Activated T-cell treated with anti-CD3 and anti-CD28 coated beads, Interleukin-2, amount 50 U/mL, for 4 hours (primary cell): ENCODE measurements at regions not wholly inside any gene's neighbourhood (a gene's known extent, or its start where the extent isn't known, plus 50 kb on each side); places are given as distances from the start of the nearest gene placed in this dataset.

Source experiments
- ATAC-seq, 2 donors: fragments of 200-7000 bp; cut with Tn5 transposase; one replicate each; pipeline ENCODE4 v1.10.0; 2021
- DNase-seq: peaks from one replicate; pipeline ENCODE4 v3.0.0-alpha.2; 2020
- H3K27me3 Mint-ChIP-seq: one replicate; pipeline ENCODE4 v1.8.0; 2021; ENCODE audit warnings: low read depth, mixed read lengths
- H3K36me3 Mint-ChIP-seq: one replicate; pipeline ENCODE4 v1.8.0; 2022; ENCODE audit warnings: mixed read lengths; ENCODE audit not compliant: insufficient read depth
- H3K4me1 Mint-ChIP-seq: one replicate; pipeline ENCODE4 v1.8.0; 2021; ENCODE audit warnings: low read depth, mixed read lengths
- H3K4me3 Mint-ChIP-seq: one replicate; pipeline ENCODE4 v1.8.0; 2021; ENCODE audit warnings: mild to moderate bottlenecking, moderate library complexity, mixed read lengths
- H3K9me3 Mint-ChIP-seq: one replicate; pipeline ENCODE4 v1.8.0; 2021; ENCODE audit warnings: mixed read lengths

DNA sequence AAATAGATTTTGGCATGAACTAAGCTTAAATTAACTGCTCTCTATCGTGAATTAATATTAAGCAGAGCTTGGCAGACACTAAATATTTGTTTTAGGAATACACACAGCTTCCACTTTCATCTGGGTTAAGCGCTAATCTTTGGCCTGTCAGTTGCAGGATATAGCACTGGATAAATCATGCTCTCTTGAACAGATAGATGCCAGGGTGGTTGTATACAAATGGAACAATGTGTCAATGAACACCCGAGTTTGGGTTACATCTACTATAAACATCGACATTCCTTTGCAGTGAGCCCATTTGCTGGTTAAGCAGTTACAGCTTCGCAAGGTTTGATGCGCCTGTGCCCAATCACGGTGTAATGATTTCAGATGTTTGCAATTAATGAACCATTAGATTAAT is 338.2 kb upstream of the ZFP64 start:
- H3K9me3 Mint-ChIP-seq, result peaks cover 7% of the 10 kb centered on the region
- no peak overlapping the region for H3K4me3 Mint-ChIP-seq
- ATAC-seq, result no peak
- peaks cover 2% of the 10 kb centered on the region for H3K27me3 Mint-ChIP-seq
- DNase-seq, result no peak
- H3K36me3 Mint-ChIP-seq, result no peaks in the 10 kb centered on the region
- H3K4me1 Mint-ChIP-seq, result no peaks in the 10 kb centered on the region

DNA sequence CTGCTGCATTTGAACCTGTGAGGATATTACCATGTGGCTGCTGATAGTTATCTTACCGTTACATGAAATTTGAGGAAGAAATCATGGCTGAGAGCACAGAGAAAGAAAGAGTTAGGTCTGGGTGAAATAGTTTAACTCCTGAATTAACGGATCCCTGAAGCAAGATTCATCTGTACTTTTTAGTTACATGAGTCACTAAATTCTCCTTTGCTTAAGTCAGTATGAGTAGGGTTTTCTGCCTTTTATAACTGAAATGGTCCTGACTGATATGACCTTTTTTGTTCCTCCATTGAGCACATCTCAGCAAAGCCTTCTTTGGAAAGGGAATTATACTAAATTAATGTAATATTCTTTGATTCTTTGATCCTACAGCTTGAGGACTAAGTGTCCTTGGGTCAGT is 333.3 kb upstream of the ZFP64 start:
- H3K4me3 Mint-ChIP-seq, result no peak overlapping the region
- peaks cover 11% of the 10 kb centered on the region for H3K9me3 Mint-ChIP-seq
- DNase-seq (no peak), ATAC-seq (no peak)
- no peaks in the 10 kb centered on the region for H3K4me1 Mint-ChIP-seq
- peaks cover 2% of the 10 kb centered on the region for H3K36me3 Mint-ChIP-seq
- H3K27me3 Mint-ChIP-seq, result no peaks in the 10 kb centered on the region

DNA sequence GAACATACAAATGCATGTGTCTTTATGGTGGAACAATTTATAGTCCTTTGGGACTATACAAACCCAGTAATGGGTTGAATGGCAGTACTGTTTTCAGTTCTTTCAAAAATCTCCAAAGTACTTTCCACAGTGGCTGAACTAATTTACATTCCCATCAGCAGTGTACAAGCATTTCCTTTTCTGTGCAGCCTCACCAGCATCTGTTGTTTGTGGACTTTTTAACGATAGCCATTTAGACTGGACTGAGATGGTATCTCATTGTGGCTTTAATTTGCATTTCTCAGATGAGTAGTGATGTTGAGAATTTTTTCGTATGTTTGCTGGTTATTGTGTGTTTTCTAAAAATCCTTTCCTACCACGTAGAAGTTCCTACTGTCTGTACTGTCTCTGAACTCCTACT is 327.2 kb upstream of the ZFP64 start:
- Mint-ChIP-seq H3K4me3 (no peak overlapping the region), H3K36me3 (peaks cover 2% of the 10 kb centered on the region), H3K27me3 (peaks cover 3% of the 10 kb centered on the region), H3K9me3 (peaks cover 20% of the 10 kb centered on the region), H3K4me1 (peaks cover 1% of the 10 kb centered on the region)
- no peak for DNase-seq
- ATAC-seq, result no peak

DNA sequence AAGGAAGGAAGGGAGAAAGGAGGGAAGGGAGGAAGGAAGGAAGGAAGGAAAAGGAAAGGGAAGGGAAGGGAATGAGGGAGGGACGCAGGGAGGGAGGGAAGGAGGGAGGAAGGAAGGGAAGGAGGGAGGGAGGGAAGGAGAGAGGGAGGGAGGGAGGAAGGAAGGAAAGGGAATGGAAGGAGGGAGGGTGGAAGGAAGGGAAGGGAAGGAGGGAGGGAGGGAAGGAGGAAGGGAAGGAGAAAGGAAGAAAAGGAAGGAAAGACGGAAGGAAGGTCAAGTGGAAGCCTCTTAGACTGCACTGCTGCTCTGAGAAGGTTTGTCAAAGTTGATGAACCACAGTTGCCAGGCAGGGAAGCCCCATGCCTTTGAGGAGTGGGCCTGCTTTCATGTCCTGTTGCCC is 324.3 kb upstream of the ZFP64 start:
- H3K27me3 Mint-ChIP-seq, result peaks cover 3% of the 10 kb centered on the region
- no peaks in the 10 kb centered on the region for H3K36me3 Mint-ChIP-seq
- DNase-seq, result no peak
- peaks cover 1% of the 10 kb centered on the region for H3K4me1 Mint-ChIP-seq
- peaks cover 14% of the 10 kb centered on the region for H3K9me3 Mint-ChIP-seq
- no peak for ATAC-seq
- H3K4me3 Mint-ChIP-seq, result no peak overlapping the region

DNA sequence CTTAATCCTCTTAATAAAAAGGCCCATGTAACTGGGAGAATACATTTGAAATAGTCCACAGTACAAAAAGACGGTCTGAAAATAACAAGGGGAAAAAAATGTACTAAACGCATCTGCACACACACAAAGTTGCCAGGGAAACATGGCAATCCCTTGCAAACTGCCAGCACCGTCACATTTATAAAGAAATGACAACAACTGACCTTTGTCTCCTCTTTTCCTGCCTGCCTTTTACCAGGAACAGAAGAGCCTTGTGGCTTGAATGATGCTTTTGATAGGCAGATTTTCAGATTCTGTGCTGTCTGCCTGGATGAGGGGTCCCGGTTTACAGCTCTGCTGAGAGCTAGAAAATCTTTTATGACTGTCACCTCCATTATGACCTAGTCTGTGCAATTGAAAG is 308.6 kb upstream of the ZFP64 start:
- H3K9me3 Mint-ChIP-seq, result peaks cover 9% of the 10 kb centered on the region

DNA sequence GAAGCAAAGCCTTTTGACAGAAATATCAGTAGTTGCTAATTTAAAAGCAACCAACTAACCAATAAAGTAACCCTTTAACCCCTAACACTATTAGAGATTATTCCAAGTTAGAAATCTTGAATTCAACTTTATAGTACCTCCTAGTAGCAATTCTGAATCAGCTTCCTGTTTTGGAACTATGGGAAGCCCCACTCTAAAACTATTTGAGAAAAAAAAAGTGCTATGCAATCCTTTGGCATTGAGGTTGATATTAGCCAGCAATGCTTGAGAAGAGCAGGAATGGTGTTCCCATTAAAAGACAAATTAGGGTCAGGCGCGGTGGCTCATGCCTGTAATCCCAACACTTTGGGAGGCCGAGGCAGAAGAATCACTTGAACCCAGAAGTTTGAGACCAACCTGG is 306.2 kb upstream of the ZFP64 start:
- Mint-ChIP-seq H3K4me3 (no peak overlapping the region), H3K9me3 (no peaks in the 10 kb centered on the region), H3K4me1 (peaks cover 20% of the 10 kb centered on the region), H3K36me3 (no peaks in the 10 kb centered on the region), H3K27me3 (no peaks in the 10 kb centered on the region)
- no peak for DNase-seq
- ATAC-seq, result no peak

More for the DNA sequence above, 308.6 kb upstream of the ZFP64 start:
- no peak for ATAC-seq
- no peak for DNase-seq
- H3K27me3 Mint-ChIP-seq, result no peaks in the 10 kb centered on the region
- H3K36me3 Mint-ChIP-seq, result no peaks in the 10 kb centered on the region
- H3K4me3 Mint-ChIP-seq, result no peak overlapping the region
- peaks cover 1% of the 10 kb centered on the region for H3K4me1 Mint-ChIP-seq

DNA sequence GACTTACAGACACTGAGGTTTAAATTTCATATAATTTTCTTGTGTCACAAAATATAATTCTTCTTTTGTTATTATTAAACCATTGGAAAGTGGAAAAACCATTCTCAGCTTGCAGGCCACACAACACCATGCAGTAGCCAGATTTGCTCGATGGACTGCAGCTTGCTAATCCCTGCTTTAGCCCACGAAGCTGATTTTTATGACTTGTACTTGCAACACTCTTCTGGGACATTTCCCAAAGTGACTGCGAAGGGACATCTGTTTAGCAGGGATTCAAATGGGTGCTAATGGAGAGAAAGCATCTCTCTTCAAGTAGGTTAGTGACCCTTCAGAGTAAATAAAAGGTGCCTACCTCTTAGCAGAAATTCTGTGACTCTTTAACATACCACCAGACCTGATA is 304.6 kb upstream of the ZFP64 start:
- no peak overlapping the region for H3K4me3 Mint-ChIP-seq
- no peaks in the 10 kb centered on the region for H3K27me3 Mint-ChIP-seq
- peaks cover 20% of the 10 kb centered on the region for H3K4me1 Mint-ChIP-seq
- H3K36me3 Mint-ChIP-seq, result no peaks in the 10 kb centered on the region
- no peak for DNase-seq
- no peaks in the 10 kb centered on the region for H3K9me3 Mint-ChIP-seq
- ATAC-seq, result no peak

DNA sequence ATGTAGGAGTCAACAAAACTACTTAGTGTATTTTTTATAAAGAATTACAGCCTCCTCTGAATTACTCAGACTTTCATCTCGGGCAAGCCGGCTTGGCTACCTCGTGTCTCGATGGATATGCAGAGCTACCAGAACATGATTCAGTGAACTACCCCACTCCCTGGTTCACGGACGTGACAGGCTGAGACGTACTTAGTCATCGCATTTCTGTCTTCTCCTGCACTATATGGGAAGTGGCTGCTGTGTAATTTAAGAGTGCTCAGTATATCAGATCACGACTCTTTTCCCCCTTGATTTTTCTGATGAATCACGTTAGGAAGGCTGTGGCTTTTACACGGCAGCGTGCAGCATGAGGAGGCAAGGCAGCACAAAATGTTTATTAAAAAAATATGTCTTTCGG is 302.7 kb upstream of the ZFP64 start:
- DNase-seq (peak; percentile 60), ATAC-seq (peak; percentile 97 to 98)
- Mint-ChIP-seq H3K4me1 (peaks cover 20% of the 10 kb centered on the region), H3K27me3 (no peaks in the 10 kb centered on the region), H3K9me3 (no peaks in the 10 kb centered on the region), H3K36me3 (no peaks in the 10 kb centered on the region), H3K4me3 (no peak overlapping the region)

DNA sequence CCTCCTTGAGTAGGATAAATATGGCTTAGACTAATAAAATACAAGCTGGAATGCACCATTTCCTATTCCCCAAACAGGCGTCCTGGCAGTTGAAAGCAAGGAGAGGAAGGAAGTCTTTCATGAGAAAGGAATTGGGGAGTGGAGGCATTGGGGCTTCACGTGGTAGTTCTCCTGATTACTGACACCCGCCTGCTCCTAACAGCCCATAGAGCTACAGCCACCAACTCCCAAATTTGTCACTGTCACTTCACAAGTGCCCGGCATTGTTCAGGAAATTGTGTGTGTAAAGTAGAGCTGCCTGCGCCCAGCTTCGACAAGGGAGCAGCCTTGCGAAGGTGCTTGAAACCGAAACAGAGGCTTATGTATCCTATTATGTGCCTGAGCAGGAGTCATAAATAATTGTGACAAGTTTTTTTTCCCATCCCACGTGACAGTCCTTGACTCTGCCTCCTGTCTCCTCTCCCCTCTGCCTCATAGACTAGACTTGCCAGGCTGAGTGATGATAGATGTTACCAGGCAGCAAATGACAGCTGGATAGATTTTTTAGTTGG is 301.7 kb upstream of the ZFP64 start:
- H3K4me1 Mint-ChIP-seq, result peaks cover 20% of the 10 kb centered on the region

DNA sequence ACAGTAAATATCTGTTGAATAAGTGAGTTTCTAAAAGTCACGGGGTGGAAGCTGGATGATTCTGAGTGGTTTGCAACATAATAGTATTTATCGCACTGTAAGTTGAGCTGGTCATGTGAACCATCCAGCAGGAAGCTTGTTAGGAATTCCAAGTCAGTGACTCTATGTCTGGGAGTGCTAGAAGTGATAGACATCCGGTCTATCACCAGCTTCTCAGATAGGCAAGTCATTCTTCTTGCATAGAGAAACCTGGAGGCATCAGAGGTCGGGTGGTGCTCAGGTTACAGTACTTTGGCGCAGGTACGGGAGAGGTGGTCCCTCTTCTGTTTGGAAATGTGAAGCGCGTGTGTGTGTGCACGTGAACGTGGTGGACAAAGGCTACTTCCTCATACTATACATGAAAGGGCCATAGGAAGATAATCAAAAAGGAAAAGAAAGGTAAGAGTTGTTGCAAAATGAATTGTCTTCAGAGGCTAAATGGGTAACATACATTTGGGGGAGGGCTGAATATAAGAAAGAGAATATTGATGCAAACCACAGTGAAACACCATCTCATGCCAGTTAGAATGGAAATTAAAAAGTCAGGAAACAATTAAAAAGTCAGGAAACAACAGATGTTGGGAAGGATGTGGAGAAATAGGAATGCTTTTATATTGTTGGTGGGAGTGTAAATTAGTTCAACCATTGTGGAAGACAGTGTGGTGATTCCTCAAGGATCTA is 299.3 kb upstream of the ZFP64 start:
- no peaks in the 10 kb centered on the region for H3K36me3 Mint-ChIP-seq
- H3K4me3 Mint-ChIP-seq, result no peak overlapping the region
- H3K4me1 Mint-ChIP-seq, result peaks cover 20% of the 10 kb centered on the region
- DNase-seq, result no peak
- H3K27me3 Mint-ChIP-seq, result no peaks in the 10 kb centered on the region
- no peaks in the 10 kb centered on the region for H3K9me3 Mint-ChIP-seq
- no peak for ATAC-seq

More for the DNA sequence above, 301.7 kb upstream of the ZFP64 start:
- Mint-ChIP-seq H3K36me3 (no peaks in the 10 kb centered on the region), H3K27me3 (no peaks in the 10 kb centered on the region), H3K4me3 (peak overlapping the region; percentile 14), H3K9me3 (no peaks in the 10 kb centered on the region)
- ATAC-seq (peak; percentile 53 to 55), DNase-seq (peak; percentile 5)

DNA sequence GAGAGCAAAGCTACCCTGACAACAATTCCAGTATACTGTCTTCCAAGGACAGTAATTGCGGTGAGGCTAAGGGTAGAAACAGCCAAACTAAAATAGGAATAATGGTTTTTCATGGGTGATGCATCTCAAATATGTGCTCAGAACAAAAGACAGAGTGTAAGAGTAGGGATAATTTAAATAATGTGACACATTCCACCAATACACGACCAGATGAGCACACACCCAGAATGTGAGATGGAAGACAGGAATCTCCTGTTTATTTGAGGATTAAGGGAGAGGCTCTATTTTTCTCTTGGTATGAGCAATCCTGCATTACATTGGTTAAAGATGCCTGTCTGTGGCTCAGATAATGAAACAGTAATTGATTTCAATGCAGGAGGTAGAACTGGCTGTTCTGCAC is 292.9 kb upstream of the ZFP64 start:
- no peak overlapping the region for H3K4me3 Mint-ChIP-seq
- no peaks in the 10 kb centered on the region for H3K27me3 Mint-ChIP-seq
- H3K9me3 Mint-ChIP-seq, result no peaks in the 10 kb centered on the region
- DNase-seq, result no peak
- ATAC-seq, result no peak
- no peaks in the 10 kb centered on the region for H3K4me1 Mint-ChIP-seq
- no peaks in the 10 kb centered on the region for H3K36me3 Mint-ChIP-seq

DNA sequence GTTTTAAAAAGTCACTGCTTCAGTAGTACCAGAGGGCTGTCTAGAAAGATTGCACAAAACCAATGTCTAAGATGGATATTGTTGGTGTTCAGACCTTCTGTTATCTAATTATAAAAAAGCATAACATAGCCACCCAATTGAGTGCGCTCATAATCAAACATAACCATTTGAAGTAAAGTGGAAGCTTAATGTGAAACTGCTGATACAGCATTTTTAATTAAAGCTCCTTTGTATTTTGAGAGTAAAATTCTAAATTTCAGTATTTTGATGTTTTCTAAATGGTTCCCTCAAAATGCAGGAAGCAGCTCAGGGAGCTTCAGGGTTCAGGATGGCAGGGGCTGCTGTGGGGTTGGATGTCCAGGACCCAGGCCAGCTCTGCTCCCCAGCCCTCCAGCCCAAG is 291.8 kb upstream of the ZFP64 start:
- no peaks in the 10 kb centered on the region for H3K4me1 Mint-ChIP-seq
- DNase-seq (no peak), ATAC-seq (no peak)
- H3K4me3 Mint-ChIP-seq, result no peak overlapping the region
- no peaks in the 10 kb centered on the region for H3K27me3 Mint-ChIP-seq
- no peaks in the 10 kb centered on the region for H3K36me3 Mint-ChIP-seq
- no peaks in the 10 kb centered on the region for H3K9me3 Mint-ChIP-seq

DNA sequence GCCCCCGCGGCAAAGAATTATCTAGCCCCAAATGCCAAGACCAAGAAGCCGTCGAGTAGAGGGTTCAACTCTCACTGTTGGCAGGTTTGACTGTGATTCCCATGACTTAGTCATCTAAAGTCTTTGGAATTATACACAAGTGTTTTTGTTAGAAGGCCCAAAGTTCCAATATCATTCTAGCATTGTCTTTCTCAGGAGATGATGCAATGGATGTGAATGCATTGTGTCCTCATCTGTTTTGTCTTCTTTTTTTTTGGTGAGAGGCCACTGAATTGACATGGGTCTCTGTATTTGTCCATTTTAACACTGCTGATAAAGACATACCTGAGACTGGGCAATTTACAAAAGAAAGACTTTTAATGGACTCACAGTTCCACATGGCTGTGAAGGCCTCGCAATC is 290.5 kb upstream of the ZFP64 start:
- no peaks in the 10 kb centered on the region for H3K9me3 Mint-ChIP-seq

DNA sequence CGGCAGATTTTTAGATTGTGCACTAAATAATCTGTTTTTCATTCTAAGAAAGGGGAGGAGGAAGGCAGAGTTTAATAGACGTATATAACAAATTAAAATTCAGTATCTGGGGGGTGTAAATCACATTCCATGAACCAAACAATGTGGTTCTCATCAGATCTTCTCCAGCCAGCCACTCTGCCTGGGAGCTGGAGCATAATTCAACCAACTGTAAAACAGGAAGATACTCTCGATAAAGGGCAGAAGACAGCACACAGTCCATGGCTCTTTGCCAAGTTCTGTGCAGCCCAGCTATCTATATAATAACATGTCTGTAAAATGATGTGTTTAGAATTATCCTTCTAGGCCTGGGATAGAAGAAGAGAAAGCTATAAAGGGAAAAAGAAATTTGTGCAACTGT is 289.9 kb upstream of the ZFP64 start:
- Mint-ChIP-seq H3K36me3 (no peaks in the 10 kb centered on the region), H3K27me3 (no peaks in the 10 kb centered on the region), H3K4me1 (no peaks in the 10 kb centered on the region), H3K4me3 (no peak overlapping the region), H3K9me3 (no peaks in the 10 kb centered on the region)
- DNase-seq, result no peak
- ATAC-seq, result no peak

More for the DNA sequence above, 290.5 kb upstream of the ZFP64 start:
- Mint-ChIP-seq H3K4me1 (no peaks in the 10 kb centered on the region), H3K27me3 (no peaks in the 10 kb centered on the region), H3K36me3 (no peaks in the 10 kb centered on the region), H3K4me3 (no peak overlapping the region)
- DNase-seq (no peak), ATAC-seq (no peak)

DNA sequence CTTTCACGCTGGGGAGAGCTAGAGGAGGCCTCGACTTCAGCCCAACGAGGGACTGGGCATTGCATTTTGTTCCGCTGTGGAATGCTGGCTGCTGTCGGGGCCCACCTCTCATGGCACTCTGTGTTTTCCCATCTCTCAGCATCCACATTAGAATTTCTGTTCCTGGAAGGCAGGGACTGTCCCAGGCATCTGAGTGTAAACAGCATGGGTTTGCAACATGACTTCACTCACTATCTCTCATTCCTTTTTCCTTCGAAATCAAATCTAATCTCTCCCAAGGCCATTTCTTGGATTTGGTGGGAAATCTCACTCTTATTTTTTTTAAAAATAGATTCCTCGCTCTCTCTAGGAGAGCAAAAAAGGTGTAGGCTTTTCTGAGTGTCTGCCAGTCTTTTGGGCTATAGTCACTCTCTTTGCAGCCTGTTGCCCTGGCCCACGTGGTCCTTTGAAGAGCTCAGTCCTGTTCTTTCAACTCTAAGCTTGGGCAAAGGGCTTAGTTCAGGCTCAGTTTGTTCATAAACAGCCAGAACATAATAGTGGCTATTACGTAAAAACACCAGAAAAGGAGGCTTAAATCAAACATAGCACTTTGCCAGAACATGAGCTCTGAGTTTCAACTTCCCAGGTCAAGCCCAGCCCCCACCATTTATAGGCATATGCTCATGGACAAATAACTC is 284.6 kb upstream of the ZFP64 start:
- Mint-ChIP-seq H3K36me3 (no peaks in the 10 kb centered on the region), H3K4me1 (no peaks in the 10 kb centered on the region), H3K27me3 (peaks cover 2% of the 10 kb centered on the region), H3K9me3 (no peaks in the 10 kb centered on the region), H3K4me3 (no peak overlapping the region)
- DNase-seq (no peak), ATAC-seq (no peak)
